ENCODE measurements at regions not wholly inside any gene's neighbourhood (a gene's known extent, or its start where the extent isn't known, plus 50 kb on each side); places are given as distances from the start of the nearest gene placed in this dataset.
"Not testable (repeated sequence)": the region's sequence is repeated elsewhere in the genome, so short reads cannot be mapped to it uniquely, and the experiment has no call there.

DNA sequence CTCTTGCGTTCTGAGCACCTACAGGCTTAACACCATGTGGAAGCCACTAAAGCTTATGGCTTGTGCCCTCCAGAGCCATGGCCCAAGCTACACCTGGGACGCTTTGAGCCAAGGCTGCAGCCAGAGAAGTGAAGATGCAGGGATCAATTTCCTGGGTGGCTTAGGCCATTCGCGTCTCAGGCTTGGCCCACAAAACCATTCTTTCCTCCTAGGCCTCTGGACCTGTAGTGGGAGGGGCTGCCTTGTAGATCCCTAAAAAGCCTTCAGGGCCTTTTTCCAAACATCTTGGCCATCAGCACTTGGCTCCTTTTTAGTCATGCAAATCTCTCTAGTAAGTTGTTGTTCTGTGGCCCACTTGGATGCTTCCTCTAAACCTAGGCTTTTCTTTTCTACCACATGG, 401.7 kb upstream of the RUNX1 start:
- no peak for ATAC-seq

GRCh38 chr21:35449846-35450245, 400.7 kb upstream of the RUNX1 start:
- ATAC-seq, result no peak

DNA sequence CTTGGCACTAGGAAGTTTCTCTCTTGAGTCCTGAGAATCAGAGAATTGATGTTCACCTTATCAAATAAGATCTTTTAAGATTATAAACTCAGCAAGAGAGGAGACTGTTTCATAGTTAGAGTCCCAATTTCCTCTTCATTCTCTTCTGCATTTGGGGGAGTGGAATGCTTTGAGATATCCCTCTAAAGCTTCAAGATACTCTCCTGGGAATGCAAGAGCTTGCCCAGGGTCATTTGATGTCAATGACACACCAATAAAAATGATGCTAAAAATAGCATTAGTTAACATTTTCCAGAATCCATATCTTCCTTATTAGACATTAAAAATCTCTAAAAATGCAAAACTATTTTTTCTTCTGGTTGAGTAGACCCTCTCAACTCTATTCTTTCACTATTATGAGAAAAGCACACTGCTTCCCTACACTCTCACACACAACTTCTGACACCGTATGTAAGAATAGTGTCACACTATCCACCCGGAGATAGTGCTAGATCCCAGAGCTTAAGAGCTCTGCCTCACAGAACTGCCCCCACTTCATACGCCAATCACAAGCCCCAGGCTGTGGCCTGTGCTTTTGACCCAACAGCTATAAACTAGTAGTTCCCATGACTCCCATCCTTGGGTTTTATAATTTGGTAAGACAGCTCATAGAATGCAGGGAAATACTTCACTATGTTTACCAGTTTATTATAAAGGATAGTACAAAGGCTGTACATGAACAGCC, 399.9 kb upstream of the RUNX1 start:
- no peak for ATAC-seq

- ATAC-seq, result no peak
Measured at GRCh38 chr21:35444391-35444790, 395.3 kb upstream of the RUNX1 start.

DNA sequence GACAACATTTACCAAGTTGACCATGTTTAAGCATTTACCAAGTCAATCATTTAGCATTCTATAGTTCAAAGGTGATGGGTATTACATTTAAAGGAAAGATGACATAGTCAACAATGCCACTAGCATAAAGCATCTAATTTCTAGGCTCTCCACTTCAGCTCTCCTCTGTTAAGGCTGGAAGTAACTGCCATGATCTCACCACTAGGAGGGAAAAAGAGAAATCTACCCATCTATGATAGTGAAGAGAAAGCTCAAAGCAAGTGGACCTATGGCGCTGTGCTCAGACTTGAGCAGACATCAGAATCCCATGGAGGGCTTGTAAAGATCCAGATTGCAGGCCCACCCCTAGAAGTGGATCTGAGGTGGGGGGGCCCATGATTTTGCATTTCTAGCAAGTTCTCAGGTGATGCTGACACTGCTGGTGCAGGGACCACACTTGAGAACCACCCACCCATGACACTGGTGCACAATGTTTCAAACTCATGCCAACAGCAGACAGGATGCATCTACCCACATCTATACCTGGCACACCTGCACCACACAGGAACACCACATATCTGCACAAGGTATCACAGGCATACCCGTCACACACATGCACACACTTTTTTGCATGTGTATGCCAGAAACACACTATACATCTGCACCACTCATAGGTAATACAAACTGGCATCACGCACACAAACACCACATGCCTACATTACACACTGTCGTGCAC, 392.9 kb upstream of the RUNX1 start:
- no peak for ATAC-seq

DNA sequence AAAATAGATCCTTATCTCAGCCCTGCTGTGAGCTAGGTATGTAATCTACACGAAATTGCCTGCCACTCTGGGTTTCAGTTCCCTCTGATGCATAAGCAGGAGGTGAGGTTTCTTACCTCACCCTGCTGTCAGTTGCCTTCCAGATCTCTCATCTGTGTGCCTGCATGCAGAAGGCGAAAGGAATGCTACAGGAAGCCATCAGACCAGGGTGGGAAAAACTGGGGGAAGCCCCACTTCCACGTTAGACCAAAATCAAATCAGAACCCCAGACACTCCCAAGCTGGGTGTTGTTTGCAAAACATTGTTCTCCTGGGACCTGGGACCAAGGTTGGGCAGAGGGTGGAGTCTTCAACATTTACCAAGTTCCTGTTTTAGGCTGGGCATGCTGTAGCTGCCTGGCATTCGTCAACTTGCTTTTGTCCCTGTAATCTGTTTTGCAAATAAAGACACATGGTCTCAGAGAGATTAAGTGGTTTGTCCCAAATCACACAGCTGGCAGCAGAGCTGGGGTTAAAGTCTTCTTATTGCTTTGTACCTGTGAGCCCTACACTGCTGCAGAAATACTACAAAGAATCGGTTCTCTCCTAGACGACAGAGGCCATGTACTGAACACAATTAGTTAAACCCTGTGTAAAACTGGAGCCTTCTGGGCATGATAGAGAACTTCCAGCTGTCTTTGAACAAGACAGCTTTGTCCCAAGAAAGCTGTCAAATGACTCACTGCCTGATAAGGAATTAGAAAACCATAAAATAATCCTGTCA, 389.7 kb upstream of the RUNX1 start:
- peak; percentile 92 for ATAC-seq

GRCh38 chr21:35437941-35438340, 388.8 kb upstream of the RUNX1 start:
- ATAC-seq, result no peak

GRCh38 chr21:35436899-35437298, 387.8 kb upstream of the RUNX1 start:
- no peak for ATAC-seq

- ATAC-seq, result not testable (repeated sequence)
Measured at GRCh38 chr21:35432601-35433000, 383.5 kb upstream of the RUNX1 start.

- ATAC-seq, result no peak
Measured at GRCh38 chr21:35430260-35430659, 381.2 kb upstream of the RUNX1 start.

GRCh38 chr21:35428937-35429336, 379.8 kb upstream of the RUNX1 start:
- no peak for ATAC-seq

DNA sequence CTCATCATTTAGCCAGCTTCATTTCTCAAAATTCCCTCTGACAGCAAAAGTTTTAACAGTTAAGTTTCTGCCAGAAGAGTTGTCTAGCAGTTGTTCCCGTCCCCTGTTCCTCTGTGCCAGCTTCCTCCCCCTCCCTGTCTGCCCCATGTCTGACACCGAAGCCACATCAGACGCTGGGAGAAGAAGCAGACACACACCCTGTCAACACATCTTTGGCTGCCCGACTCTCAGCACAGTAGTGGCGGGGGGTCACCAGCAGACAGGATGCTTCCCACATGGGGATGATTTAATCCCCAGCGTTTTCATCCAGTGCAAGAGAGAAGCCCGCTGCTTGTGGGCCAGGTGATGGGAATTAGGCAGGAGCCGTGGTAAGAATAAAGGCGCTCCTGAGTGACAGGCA, 379.4 kb upstream of the RUNX1 start:
- no peak for ATAC-seq

GRCh38 chr21:35428001-35428320, 378.9 kb upstream of the RUNX1 start:
- no peak for ATAC-seq

GRCh38 chr21:35427320-35428000, 378.4 kb upstream of the RUNX1 start:
- ATAC-seq, result no peak

DNA sequence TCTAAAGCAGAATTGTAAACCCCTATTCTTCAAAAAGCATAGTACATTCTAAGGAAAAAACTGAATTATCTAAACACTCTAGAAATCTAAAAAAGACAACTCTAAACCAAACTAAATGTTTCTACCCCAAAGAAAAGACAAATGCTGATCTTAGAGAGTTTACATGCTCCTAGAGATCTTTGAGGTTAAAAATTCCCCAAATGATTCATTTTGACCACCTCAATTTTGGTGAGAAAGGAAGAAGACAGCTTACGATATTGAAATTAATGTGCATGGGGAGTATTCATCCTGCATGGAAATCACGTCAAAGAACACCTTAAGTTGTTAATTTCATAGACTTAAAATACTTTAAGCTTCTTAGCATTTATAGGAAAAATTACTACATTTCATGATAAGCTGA, 377.8 kb upstream of the RUNX1 start:
- no peak for ATAC-seq

DNA sequence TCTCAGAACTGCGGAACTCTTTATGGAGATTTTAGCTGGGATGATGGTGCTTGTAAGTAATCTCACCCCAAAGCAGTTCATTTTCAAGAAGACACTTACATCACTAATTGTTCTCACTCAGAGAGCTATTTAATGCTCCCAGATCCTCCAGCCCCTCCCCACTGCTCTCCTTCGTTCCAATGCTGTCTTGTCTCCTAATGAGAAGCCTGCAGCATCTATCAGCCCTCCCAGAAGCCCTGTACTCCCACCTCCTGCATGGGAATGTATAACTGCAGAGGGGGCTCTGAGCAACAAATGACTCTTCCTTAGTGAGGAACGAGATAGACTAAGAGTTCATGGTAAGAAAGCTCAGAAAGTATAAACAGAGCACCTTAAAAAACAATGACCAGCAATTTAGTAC, 377.4 kb upstream of the RUNX1 start:
- no peak for ATAC-seq

GRCh38 chr21:35424122-35424521, 375.0 kb upstream of the RUNX1 start:
- no peak for ATAC-seq

- ATAC-seq, result no peak
Measured at GRCh38 chr21:35423709-35424108, 374.6 kb upstream of the RUNX1 start.

DNA sequence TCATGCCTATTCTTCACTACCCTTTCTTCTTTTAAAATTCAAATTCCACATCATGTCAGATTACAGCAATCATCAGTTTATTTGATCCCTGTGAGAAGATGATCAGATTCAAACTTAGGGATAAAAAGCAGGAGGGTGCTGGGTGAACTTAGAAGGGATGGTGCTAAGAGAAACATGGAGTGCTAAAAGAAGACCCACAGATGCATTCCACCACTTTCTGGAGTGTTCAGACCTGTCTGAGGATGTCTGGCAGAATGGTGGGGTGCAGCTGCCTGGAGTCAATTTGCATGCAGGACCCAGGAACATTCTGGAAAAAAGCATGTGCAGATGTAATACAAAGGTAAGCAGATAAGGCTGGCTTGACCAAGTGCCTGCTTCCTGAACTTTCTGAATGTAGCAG, 372.9 kb upstream of the RUNX1 start:
- ATAC-seq, result no peak

- ATAC-seq, result no peak
Measured at GRCh38 chr21:35421221-35421620, 372.1 kb upstream of the RUNX1 start.

GRCh38 chr21:35420656-35421055, 371.6 kb upstream of the RUNX1 start:
- no peak for ATAC-seq

- no peak for ATAC-seq
Measured at GRCh38 chr21:35417762-35418161, 368.7 kb upstream of the RUNX1 start.

GRCh38 chr21:35416866-35417489, 367.9 kb upstream of the RUNX1 start:
- no peak for ATAC-seq

Data from esophagus mucosa (tissue), 1 donor.